HCT116 (cell line): ENCODE measurements at regions not wholly inside any gene's neighbourhood (a gene's known extent, or its start where the extent isn't known, plus 50 kb on each side); places are given as distances from the start of the nearest gene placed in this dataset.

ENCODE experiments used
- ATF3 ChIP-seq: IDR thresholded peaks from 2 replicates; pipeline ENCODE4 v1.6.1; 2012
- CTCF ChIP-seq, 3 experiments: fragments of 200-600 bp in 1 of 3; sonication (generic) in 1 of 3; IDR thresholded peaks in 2 of 3; conservative IDR thresholded peaks in 1 of 3; 2 replicates each; pipeline ENCODE4 v1.5.1; 2012 to 2017; ENCODE audit warnings: low read depth in 2 of 3, low read length in 2 of 3, antibody characterized with exemption in 1 of 3, borderline replicate concordance in 1 of 3, control low read depth in 1 of 3, mild to moderate bottlenecking in 1 of 3, mixed read lengths in 1 of 3, mixed run types in 1 of 3, moderate library complexity in 1 of 3; ENCODE audit not compliant: insufficient read depth in 1 of 3
- EZH2 ChIP-seq: fragments of 200-600 bp; sonication (generic); IDR thresholded peaks from 2 replicates; pipeline ENCODE4 v1.6.1; 2017; ENCODE audit warnings: antibody characterized with exemption, mixed run types
- EZH2phosphoT487 ChIP-seq: fragments of 200-600 bp; IDR thresholded peaks from 2 replicates; pipeline ENCODE4 v1.6.1; 2018; ENCODE audit warnings: antibody characterized with exemption, borderline replicate concordance
- MAX ChIP-seq: IDR thresholded peaks from 2 replicates; pipeline ENCODE4 v1.6.1; 2012
- POLR2A ChIP-seq: IDR thresholded peaks from 2 replicates; pipeline ENCODE4 v1.7.0; 2011; ENCODE audit warnings: borderline replicate concordance; ENCODE audit not compliant: insufficient read depth, insufficient read length; ENCODE audit errors: extremely low read depth
- POLR2AphosphoS5 ChIP-seq: IDR thresholded peaks from 2 replicates; pipeline ENCODE4 v1.6.1; 2011; ENCODE audit warnings: mild to moderate bottlenecking, low read depth, low read length, moderate library complexity
- RAD21 ChIP-seq: IDR thresholded peaks from 2 replicates; pipeline ENCODE4 v1.6.1; 2012; ENCODE audit warnings: low read depth, mild to moderate bottlenecking
- REST ChIP-seq: IDR thresholded peaks from 2 replicates; pipeline ENCODE4 v1.6.1; 2012; ENCODE audit warnings: low read depth
- SP1 ChIP-seq: IDR thresholded peaks from 2 replicates; pipeline ENCODE4 v1.6.1; 2012; ENCODE audit warnings: low read depth
- SRF ChIP-seq: IDR thresholded peaks from 2 replicates; pipeline ENCODE4 v1.6.1; 2012; ENCODE audit warnings: low read depth
- YY1 ChIP-seq: IDR thresholded peaks from 2 replicates; pipeline ENCODE4 v1.6.1; 2011; ENCODE audit warnings: low read length, low read depth, moderate library complexity, mild to moderate bottlenecking; ENCODE audit not compliant: insufficient replicate concordance; ENCODE audit errors: extremely low read depth

GRCh38 chr12:90858252-90858651 is 96.7 kb downstream of the CCER1 start:
- TF ChIP-seq CTCF (IDR thresholded peaks at IDR 0.05 in 2 of 3, conservative IDR thresholded peaks at IDR 0.05 in 1 of 3; ENCODE audit: borderline replicate concordance in 1 of 3, insufficient read depth in 1 of 3, low read depth in 2 of 3, low read length in 2 of 3) = no peak
- TF ChIP-seq YY1 = no peak
- no peak for TF ChIP-seq POLR2A
- no peak for TF ChIP-seq RAD21
- TF ChIP-seq MAX = no peak
- no peak for TF ChIP-seq EZH2
- no peak for TF ChIP-seq ATF3
- TF ChIP-seq SRF = no peak
- TF ChIP-seq REST = no peak
- TF ChIP-seq SP1 = no peak
- TF ChIP-seq POLR2AphosphoS5 = no peak
- TF ChIP-seq EZH2phosphoT487 = no peak
